ENCODE measurements at regions not wholly inside any gene's neighbourhood (a gene's known extent, or its start where the extent isn't known, plus 50 kb on each side); places are given as distances from the start of the nearest gene placed in this dataset.

DNA sequence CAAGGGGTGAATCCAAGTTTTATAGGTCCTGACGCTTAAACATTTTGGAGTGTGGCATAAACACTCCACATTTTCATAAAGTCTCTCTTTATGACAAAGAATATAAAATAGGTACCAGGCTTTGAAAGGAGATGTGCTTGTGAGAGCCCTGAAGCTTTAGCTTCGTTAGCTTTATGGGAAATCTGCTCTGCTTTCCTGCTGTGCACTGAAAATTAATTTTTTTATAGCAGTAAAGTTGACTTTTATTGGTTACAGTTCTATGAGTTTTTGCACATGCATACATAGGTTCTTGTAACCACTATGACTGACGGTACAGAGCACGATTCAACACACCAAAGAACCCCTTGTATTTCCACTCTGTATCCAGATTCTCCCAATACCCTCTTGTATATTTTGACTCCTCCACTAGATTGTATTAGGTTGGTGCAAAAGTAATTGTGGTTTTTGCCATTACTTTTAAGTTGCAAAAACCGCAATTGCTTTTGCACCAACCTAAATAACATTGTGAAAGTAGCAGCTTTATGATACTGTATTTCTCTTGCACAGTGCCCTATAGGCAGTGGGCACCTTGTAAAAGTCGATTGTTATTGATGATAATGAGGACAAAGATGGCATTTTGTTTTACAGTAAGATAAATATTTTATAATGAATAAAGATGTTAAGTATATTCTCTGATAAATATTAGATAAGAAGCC is 145.2 kb upstream of the AKIRIN2 start:
- DNase-seq: no peak

DNA sequence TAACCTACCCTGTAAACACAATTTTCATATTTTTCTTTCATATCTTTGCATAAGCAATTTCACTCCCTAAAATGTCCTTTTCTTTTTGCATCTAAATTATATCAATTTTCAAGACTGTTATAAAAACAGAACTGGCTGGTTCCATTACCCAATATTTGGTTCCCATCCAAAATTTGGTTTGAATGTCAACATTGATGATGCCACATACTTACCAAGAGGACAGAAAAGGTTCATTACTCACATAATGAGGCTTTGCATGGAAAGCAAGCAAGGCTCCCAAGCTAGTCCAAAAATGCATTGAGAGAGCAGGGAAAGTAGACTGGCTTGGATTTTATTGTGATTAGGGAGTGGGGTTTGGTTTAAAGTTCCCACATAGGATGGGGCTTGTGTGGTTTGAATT is 144.4 kb upstream of the AKIRIN2 start:
- no peak for DNase-seq

DNA sequence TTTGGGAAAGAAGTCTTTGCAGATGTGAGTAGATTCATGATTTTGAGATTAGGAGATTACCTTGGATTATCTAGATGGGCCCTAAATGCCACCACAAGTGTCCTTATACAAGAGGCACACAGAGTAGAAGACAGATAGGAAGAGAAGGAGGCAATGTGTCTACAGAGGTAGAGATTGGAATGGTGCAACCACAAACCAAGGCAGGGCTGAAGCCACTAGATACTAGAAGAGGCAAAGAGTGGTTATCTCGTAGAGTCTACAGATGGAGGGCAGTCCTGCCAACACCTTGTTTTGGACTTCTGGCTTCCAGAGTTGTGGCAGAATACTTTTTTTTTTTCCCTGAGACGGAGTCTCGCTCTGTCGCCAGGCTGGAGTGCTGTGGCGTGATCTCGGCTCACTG is 138.3 kb upstream of the AKIRIN2 start:
- DNase-seq: no peak

DNA sequence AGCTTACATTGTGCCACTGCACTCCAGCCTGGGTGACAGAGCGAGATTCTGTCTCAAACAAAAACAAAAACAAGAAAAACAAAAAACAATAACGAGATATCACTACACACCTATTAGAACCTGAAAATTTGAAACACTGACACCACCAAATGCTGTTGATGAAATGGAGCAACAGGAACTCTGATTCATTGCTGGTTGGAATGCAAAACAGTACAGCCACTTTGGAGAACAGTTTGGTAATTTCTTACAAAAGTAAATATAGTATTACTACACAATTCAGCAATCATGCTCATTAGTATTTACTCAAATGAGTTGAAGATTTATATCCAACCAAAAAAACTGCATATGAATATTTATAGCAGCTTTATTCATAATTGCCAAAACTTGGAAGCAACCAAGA is 135.8 kb upstream of the AKIRIN2 start:
- no peak for DNase-seq

DNA sequence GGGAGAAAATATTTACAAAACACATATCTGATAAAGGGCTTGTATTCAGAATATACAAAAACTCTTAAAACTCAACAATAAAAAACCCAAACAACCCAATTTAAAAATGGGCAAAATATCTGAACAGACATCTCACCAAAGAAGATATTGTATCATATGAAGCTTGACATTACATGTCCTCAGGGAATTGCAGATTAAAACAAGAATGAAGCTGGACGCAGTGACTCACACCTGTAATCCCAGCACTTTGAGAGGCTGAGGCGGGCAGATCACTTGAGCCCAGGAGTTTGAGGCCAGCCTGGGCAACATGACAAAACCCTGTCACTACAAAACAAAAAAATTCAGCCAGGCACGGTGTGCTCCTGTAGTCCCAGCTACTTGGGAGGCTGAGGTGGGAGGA is 135.4 kb upstream of the AKIRIN2 start:
- DNase-seq: no peak

DNA sequence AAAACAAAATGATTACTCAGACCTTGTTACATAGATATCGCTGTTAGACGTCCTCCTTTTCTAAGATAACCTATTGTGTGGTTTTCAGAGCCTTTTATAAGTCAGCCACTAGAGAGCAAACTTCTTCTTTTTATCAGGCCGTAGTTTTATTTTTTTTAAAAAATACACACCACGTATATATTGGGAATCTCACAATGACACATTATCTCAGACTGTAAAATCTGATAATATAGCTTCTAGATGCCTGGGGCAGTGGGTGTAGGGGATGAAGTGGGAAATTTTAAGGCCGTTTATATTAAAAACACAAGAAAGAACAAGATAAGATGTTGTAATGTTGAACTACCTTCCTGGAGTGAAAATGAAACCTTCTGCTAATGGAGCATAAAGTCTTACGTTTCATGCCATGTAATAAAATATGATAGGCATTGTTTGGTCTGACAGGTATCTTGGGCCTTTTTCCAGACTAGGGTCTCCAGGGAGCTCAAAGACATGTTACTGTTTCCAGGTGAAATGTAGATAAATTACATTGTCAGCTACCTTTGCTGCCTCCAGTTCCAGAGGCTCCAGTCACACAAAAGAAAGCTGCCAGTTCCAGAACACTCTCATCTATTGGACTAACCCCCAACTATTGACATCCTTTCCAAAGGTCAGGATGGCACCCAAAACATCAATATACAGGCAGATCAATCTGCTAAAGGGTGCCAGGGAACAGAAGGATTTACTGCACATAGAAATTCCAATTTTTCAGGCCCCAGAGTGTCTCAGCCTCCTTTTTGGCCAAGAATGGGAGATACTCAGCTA is 130.2 kb upstream of the AKIRIN2 start:
- no peak for DNase-seq

DNA sequence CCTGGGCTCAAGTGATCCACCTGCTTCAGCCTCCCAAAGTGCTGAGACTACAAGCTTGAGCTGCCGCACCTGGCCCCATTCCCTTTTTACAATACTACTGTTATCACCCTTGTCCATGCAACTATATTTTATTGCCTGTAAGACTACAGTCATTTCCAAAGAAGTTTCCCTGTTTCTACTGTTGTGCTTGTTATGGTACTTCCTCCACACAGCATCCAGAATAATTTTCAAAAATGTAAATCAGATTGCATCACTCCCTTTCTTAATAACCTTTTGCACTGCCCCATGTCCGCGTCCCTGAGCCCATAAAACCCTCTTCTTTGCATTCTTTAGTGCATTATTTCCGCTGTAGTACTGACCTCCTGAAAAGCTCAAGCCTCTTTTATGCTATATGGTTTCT is 128.9 kb upstream of the AKIRIN2 start:
- no peak for DNase-seq

DNA sequence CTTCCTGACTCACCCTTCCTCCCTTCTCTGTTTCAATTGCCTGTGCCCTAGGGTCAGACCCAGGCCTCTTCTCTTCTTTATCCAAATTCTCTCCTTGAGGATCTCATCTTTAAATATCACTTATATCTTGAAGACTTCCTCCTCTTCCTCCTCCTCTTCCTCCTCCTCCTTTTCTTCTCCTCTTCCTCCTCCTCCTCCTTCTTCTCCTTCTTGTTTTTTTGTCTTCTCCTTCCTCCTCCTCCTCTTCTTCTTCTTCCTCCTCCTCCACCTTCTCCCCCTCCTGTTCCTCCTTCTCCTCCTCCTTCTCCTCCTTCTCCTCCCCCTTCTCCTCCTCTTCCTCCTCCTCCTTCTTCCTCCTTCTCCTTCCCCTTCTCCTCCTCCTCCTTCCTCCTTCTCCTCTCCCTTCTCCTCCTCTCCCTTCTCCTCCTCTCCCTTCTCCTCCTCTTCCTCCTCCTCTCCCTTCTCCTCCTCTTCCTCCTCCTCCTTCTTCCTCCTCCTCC is 127.6 kb upstream of the AKIRIN2 start:
- DNase-seq: no peak

DNA sequence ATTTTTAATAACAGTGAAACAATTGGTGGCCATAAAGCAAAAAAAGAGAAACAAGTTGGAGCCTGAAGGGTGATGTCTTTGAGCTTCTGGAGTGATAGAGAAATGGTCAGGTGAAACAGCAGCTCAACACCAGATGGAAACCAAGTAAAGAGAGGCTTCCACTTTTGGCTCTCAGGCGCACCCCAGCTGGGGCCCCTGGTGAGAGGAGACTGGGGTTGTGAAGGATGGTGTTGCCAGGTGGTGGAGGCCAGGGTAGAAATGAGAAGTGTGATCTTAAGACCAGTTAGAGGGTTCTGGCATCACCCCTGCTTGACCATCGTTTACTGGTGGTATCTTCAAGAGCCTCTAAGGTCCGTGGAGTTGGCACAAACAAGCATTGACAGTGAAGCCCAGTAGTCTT is 126.0 kb upstream of the AKIRIN2 start:
- DNase-seq: no peak

DNA sequence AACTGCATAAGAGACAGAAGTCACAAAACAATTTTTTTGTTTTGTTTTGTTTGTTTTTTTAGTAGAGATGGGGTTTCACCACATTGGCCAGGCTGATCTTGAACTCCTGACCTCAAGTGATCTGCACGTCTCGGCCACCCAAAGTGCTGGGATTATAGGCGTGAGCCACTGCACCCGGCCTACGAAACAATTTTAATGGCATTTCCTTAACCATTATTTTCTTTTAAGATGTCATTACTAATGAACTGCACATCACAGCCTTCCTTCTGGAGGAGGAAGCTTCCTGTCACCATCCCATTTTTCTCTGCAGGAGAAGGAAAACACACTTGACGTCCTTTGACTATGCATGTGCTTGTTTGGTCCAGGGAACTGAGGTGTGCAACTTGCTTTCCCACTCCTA is 125.3 kb upstream of the AKIRIN2 start:
- no peak for DNase-seq

DNA sequence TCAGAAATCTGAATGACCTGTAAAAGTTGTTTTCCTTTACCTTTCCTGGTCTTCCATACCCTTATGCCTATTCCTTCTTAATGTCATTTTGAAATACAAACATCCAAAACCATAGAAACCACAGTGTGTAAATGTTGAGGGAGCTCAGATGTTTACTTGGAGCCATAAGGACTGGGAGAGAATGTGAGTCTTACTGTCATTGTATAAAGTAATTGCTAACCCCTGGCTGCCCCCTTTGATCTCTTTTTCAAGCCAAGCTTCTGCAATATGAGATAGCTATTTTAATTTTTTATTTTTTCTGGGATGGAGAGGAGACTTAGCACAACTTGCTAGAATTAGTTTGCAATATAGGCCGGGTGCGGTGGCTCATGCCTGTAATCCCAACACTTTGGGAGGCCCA is 124.4 kb upstream of the AKIRIN2 start:
- DNase-seq: no peak

DNA sequence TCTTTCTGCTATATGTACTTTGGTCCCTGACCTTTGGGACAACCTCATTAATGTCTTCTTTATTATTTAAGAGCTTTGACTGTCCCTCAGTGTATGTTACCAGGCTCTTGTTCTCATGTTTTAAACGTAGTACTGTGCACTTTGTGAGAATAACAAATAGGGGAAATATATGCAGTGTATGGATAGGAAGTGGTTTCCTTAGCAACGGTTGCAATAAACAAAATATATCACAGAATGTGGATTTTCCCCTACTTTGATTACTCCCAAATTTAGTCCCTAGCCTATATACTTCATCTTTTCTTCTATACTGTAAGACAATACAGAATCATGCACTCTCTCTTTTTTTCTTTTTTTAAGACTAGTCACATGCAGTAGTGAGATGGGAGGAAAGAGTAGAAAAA is 123.8 kb upstream of the AKIRIN2 start:
- DNase-seq: no peak

DNA sequence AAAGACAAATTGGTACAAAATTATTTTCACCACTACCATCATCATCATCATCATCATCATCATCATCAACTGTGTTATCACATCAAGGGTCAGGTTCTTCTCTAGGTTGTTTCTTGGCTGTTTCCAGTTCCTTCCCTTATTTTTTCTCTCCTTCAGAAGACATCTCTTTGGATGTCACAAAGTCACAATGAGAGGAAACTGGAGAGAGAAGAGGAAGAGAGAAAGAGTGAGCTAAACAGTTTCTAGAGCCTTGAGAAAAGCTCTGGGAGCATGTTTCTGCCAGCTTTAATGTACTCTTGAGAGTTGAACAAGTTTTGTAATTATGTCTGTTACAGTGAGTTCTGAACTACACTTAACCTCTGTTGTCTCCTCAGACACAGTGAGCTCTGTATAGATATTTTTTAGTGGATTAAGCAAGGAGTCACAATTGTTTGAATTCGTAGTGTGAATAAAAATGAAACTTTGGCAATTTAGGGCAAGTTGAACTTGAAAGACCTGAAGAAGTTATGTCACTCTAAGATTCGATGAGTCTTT is 123.0 kb upstream of the AKIRIN2 start:
- no peak for DNase-seq

DNA sequence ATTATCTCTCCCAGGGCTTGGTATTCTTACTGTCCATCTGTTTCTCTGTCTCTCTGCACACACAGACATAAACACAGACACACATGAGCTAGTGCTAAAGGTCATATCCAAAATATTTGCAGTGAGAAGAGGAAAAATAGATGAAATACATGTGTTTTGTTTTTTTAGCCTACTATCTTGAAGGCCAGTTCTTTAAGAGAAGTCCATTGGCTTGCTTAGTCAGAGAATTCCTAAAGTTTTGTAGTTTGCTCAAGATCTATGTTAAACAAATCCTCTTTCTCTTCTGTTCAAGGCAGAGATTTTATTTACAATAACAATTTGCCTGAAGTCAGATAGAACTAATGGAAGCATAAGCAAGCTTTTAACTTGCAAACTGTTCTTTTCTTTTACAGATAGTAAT is 120.0 kb upstream of the AKIRIN2 start:
- DNase-seq: no peak

DNA sequence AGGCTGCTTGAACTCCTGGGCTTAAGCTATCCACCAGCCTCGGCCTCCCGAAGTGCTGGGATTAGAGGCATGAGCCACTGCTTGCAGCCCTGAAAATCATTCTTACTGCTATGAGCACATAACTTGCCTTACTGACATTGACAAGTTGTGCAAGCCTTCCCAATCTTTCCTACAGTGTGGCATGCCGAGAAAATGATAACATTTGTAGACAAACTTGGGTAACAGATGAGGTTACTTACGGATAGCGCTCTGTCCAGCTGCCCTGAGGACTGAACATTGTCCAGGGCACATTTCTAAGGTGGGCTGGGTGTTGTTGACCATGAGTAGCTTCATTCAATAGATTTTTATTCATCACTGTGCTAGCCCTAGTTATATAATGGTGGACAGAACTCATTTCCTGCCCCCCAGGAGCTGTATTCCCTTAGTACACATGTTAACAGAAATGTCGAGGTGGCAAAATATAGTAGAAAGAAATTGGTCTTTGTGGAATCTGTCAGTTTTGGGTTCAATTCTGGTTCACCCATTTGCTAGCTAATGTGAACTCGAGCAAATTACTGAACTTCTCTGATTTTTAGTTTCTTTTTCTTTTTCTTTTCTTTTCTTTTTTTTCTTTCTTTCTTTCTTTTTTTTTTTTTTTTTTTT is 118.4 kb upstream of the AKIRIN2 start:
- DNase-seq: no peak

DNA sequence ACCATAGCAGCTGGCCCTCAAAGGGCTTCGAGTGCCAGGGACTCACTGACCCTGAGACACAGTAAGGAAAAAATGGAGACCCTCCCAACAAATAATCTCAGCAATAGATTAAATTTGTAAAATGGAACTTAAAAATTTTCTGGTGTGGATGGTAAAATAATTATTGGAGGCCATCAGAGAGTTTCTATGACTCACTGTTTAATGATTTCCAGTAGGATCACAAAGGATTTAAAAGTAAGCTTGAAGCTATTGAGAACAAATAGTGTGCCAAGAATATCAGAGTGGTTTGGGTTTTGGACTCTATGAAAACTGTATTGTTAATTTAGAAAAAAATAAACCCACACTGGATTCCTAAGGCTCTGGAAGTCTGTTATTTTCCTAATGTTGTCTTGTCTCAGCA is 115.2 kb upstream of the AKIRIN2 start:
- no peak for DNase-seq

DNA sequence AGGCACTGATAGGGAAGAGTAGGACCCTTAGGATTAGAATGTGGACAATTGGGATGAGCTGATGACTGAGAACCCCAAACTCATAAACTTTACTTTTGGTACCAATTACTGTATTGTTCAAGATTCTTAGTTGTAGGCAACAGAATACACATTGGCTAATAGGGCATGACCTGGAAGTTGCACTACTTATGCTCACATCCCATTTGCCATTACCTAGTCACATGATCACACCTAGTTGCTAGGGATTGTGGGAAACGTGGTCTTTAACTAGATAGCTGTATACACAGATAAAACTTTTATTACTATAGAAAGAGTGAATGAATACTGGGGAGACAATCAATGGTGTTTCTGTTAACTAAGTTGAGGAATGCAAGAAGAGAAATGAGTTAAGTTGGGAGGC is 113.4 kb upstream of the AKIRIN2 start:
- DNase-seq: no peak

DNA sequence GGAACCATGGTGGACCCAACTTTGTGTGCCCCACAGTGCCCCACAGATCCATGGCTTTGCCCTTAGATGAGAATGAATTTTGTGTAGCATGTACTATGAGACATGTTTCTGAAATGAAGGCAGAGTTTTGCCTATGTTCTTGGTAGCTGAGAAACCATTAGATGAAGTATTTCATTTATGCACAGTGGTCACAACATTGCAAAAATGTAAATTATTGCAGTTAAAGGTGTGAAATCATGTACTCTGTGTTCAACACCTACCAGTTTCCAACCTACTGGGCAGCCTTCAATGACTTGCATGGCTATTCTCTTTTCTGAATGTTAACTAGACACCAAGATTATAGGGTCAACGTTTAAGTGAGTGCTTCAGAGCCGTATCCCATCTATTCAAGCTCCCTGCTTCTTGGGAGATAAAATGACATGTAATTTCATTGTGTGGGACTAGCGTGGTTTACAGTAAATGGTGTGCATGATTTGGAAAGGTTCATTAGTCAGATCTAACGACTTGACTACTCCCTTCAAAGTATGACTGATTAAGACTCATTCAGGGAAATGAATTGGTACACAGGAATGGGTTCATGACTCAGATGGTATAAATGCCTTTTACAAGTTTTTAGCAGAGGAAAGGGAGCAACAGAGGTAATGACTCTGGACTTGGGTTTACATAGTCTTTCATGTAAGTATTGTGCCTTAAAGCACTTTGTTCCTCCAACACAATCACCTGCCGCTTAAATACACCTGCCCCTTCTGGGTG is 106.1 kb upstream of the AKIRIN2 start:
- no peak for DNase-seq

DNA sequence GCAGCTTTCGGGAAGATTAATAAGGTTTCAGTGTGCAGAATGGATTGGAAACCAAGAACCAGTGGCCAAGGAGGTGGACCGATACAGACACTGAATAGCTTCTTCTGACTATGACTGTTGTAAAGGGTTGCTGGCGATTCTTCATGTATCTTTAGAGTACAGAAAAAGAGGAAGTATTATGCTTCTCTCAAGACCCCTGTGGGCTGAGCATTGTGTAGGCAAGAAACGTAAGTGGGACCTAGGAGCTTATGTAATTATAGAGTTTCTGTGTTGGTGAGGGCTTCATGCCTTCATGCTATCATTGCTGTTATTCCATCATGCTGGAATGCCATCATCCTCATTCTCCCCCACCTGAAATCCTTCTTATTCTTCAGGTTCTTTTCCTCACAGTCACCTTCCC is 105.4 kb upstream of the AKIRIN2 start:
- no peak for DNase-seq

DNA sequence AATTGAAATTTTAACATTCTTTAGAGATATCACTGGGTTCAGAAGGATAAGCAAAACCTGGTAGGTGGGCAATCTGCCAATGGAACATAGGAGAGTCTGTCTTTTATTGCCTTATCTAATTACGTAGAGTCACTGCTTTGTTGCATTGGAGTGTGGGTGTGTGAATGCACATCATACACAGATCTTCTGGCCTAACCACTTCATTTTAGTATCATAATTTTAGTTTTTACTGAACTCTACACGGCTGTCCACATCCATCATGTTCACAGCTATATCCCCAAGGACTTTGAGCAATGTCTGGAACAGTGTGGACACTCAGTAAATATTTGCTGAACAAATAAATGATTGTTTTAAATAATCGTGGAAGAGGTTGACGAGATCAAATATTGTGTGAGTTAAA is 104.6 kb upstream of the AKIRIN2 start:
- no peak for DNase-seq

DNA sequence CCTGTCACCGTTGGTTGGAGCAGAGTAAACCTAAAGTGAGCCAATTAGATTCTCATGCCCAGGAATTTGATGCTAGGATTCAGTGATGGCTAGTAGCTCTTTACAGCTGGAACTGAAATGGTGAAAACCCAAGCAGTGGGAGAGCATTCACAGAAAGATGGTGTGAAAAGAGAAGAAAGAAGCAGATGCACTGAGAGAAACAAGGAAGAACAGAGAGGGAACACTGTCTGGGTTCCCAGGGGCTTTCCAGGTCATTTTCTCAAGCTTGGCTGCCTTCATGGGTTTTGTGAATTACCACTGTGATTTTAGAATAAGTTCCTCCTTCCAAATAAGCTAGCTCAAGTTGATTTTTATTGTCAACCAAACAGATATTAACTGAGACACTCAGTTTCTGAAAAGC is 104.1 kb upstream of the AKIRIN2 start:
- no peak for DNase-seq

DNA sequence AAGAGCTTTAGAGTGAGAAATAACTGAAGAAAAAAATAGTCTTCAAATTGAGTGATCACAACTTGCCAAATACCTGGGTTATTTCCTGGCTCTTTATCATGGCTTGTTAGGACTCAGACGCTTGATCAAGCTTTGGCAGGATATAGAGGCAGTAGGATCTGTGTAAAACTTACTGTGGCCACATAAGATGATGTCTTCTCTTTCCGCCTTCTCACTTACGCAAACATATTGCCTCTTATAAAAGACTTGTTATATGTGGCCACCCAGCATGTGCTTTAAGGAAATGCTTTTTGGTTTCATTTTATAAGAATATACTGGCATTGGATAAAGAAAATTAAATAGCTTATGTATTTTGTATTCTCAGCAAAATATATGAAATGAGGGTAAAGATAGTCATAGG is 101.8 kb upstream of the AKIRIN2 start:
- no peak for DNase-seq

DNA sequence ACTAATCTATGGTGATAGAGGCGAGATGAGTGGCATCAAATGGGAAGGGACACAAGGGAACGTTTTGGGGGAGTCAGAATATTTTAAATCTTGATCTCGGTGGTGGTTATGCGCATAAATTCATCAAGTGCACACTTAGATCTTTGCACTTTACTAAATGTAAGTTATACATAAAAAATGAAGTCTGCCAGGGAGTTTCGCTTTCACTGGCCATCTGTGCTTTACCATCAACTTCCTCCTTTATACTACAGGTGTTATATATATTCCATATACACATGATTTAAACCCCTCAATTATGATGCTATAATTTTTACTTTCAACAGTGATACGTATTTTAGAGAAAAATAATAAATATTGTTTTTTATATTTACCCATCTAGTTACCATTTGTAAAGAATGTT is 97.6 kb upstream of the AKIRIN2 start:
- no peak for DNase-seq

All from islet precursor cell (in vitro differentiated cells).